ENCODE measurements at regions not wholly inside any gene's neighbourhood (a gene's known extent, or its start where the extent isn't known, plus 50 kb on each side); places are given as distances from the start of the nearest gene placed in this dataset.

DNA sequence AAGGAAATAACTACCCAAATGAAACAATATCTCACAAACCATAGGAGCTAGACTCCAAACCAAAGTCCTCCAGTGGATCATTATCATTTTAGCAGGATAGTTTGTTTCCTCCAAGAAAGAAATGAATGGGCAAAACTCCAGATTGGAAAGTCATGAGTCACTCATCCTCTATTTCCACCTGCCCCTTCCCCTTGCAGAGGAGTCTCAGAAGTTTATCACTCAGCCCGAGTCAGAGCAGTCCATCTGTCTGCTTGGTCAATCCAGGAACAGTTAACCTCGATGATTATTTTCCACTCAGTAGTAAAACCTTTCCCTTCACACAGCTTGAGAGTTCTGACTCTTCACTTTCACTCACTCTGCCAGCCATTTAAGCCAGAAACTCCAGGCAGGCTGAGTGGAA, 462.2 kb downstream of the BCL11A start:
- Histone ChIP-seq H3K4me1 (peaks cover 4% of the 10 kb centered on the region), H3K36me3 (no peaks in the 10 kb centered on the region), H3K27me3 (no peaks in the 10 kb centered on the region), H3K4me3 (no peak overlapping the region), H3K9me3 (no peaks in the 10 kb centered on the region), H3K27ac (peak overlapping the region; percentile 70), H3K9ac (ENCODE audit: low read depth in 2 of 2, low read length in 2 of 2) (no peak overlapping the region)
- intact Hi-C loops (cut with DNase I), result no loop called here
- TF ChIP-seq, protein P1, sequence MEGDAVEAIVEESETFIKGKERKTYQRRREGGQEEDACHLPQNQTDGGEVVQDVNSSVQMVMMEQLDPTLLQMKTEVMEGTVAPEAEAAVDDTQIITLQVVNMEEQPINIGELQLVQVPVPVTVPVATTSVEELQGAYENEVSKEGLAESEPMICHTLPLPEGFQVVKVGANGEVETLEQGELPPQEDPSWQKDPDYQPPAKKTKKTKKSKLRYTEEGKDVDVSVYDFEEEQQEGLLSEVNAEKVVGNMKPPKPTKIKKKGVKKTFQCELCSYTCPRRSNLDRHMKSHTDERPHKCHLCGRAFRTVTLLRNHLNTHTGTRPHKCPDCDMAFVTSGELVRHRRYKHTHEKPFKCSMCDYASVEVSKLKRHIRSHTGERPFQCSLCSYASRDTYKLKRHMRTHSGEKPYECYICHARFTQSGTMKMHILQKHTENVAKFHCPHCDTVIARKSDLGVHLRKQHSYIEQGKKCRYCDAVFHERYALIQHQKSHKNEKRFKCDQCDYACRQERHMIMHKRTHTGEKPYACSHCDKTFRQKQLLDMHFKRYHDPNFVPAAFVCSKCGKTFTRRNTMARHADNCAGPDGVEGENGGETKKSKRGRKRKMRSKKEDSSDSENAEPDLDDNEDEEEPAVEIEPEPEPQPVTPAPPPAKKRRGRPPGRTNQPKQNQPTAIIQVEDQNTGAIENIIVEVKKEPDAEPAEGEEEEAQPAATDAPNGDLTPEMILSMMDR (IDR thresholded peaks at IDR 0.05), result no peak
- no peak for DNase-seq

DNA sequence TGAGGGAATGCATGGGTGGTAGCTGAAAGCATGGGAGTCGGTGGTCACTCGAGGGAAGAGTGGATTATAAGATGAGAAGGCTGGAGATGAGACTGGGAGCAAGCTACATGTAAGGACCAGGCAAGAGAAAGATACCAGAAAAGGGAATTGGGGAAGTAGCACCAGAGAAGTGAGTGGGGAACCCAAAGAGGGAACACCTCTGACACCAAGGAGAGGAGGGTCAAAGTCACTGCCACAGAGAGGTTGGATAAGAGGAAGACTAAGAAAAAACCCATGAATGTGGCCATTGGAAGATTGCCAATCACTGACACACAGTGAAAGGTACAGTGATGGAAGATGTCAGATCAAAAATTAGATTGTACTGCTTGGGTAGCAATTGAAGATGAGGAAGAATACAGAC, 473.9 kb downstream of the BCL11A start:
- Histone ChIP-seq H3K9ac (ENCODE audit: low read depth in 2 of 2, low read length in 2 of 2) (no peak overlapping the region), H3K36me3 (no peaks in the 10 kb centered on the region), H3K27ac (no peak overlapping the region), H3K9me3 (no peaks in the 10 kb centered on the region), H3K4me1 (no peaks in the 10 kb centered on the region), H3K4me3 (no peak overlapping the region), H3K27me3 (no peaks in the 10 kb centered on the region)
- TF ChIP-seq, protein P1 (IDR thresholded peaks at IDR 0.05), result no peak
- intact Hi-C loops (cut with DNase I), result no loop called here
- no peak for DNase-seq

DNA sequence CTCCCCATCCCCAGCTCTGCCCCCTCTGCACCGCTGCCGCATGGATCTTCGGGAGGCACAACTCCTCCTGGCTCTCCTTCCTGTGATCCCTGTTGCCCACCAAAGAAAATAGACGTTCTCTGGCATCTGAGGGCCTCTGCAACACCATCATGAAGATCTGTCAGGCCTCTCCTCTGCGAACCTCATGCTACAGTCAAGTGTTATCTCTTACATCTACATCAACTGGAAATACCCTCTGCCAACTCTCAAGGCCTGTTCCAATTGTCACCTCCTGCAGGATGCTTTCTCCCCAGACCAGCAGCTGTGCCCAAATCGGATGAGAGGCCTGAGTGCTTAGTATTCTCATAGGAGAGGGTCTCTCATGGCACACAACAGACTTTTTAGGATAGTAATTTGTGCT, 478.4 kb downstream of the BCL11A start:
- Histone ChIP-seq H3K27me3 (no peaks in the 10 kb centered on the region), H3K9me3 (no peaks in the 10 kb centered on the region), H3K9ac (ENCODE audit: low read depth in 2 of 2, low read length in 2 of 2) (no peak overlapping the region), H3K27ac (no peak overlapping the region), H3K36me3 (no peaks in the 10 kb centered on the region), H3K4me1 (no peaks in the 10 kb centered on the region), H3K4me3 (no peak overlapping the region)
- intact Hi-C loops (cut with DNase I), result no loop called here
- DNase-seq, result no peak
- TF ChIP-seq, protein P1 (IDR thresholded peaks at IDR 0.05), result no peak

DNA sequence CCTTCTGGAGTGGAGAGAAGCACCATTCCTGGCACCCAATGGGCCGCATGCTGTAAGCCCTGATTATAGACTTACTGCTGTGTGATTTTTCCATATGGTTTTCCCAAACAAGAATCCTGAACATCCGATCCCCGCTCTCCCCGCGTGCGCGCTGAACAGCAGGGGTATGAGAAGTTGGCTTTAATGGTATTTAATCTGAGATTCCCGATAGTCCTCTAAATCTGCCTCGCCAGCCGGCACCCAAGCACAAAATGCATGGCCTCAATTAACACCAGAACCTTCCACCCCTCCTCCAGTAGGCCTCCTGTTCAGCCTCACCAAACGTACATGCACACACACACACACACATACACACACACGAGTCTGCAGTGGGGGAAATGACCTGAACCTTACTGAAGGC, 480.3 kb downstream of the BCL11A start:
- intact Hi-C loops (cut with DNase I), result no loop called here
- H3K4me3 ChIP-seq, result no peak overlapping the region
- H3K27ac ChIP-seq, result no peak overlapping the region
- H3K27me3 ChIP-seq, result no peaks in the 10 kb centered on the region
- no peaks in the 10 kb centered on the region for H3K9me3 ChIP-seq
- no peaks in the 10 kb centered on the region for H3K36me3 ChIP-seq
- TF ChIP-seq, protein P1 (IDR thresholded peaks at IDR 0.05), result no peak
- no peaks in the 10 kb centered on the region for H3K4me1 ChIP-seq
- no peak overlapping the region for H3K9ac ChIP-seq (ENCODE audit: low read depth in 2 of 2, low read length in 2 of 2)
- DNase-seq, result no peak

DNA sequence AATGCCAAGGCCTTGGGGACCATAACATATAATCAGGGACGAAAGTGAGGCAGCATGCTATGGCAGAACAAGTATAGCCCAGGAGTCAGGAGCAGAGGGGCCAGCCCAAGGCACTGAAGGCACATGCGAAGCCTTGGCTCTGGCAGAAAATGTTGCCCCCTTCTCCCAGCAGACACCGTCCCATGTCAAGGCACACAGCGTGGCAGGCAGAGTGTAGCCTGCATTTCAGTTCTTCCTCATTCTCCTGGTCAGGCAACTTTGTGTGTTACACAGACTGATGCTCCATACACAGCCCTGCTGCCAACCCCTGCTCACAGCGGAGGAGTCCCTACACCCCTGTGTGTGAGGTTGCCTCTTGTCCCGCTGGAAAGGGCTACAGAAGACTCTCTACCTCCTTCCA, 480.8 kb downstream of the BCL11A start:
- Histone ChIP-seq H3K4me3 (no peak overlapping the region), H3K9me3 (no peaks in the 10 kb centered on the region), H3K9ac (ENCODE audit: low read depth in 2 of 2, low read length in 2 of 2) (no peak overlapping the region), H3K4me1 (no peaks in the 10 kb centered on the region), H3K36me3 (no peaks in the 10 kb centered on the region), H3K27ac (no peak overlapping the region), H3K27me3 (no peaks in the 10 kb centered on the region)
- intact Hi-C loops (cut with DNase I), result no loop called here
- TF ChIP-seq, protein P1 (IDR thresholded peaks at IDR 0.05), result no peak
- no peak for DNase-seq

DNA sequence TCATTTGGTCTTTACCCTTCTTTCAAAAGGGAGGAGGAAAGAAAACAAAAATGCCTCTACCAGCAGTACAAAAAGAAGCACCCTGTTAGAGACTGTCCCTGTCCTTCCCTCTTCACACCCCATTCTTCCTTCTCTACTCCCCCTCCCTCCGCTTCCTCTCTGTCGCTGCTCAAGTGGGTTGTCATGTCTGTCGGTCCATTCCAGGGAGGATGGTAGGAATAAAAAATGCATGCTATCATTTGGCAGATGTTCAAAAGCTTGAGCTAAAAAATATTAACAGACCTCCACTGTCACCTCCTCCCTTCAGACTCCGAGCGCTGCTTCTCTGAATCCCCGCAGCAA, 482.0 kb downstream of the BCL11A start:
- TF ChIP-seq, protein P1 (IDR thresholded peaks at IDR 0.05), result no peak
- Histone ChIP-seq H3K27ac (no peak overlapping the region), H3K9ac (ENCODE audit: low read depth in 2 of 2, low read length in 2 of 2) (no peak overlapping the region), H3K4me1 (no peaks in the 10 kb centered on the region), H3K27me3 (no peaks in the 10 kb centered on the region), H3K36me3 (no peaks in the 10 kb centered on the region), H3K9me3 (no peaks in the 10 kb centered on the region), H3K4me3 (no peak overlapping the region)
- intact Hi-C loops (cut with DNase I), result no loop called here
- DNase-seq, result no peak
